HG02884 (cell line): ENCODE measurements at regions not wholly inside any gene's neighbourhood (a gene's known extent, or its start where the extent isn't known, plus 50 kb on each side); places are given as distances from the start of the nearest gene placed in this dataset.

Experiments used
- ATAC-seq: cut with Tn5 transposase; IDR thresholded peaks from one replicate; pipeline ENCODE4 v1.9.1; 2021; ENCODE audit warnings: mild to moderate bottlenecking, moderate library complexity; ENCODE audit not compliant: unreplicated experiment

GRCh38 chr13:111551204-111551820, 230.9 kb downstream of the TEX29 start:
- no peak for ATAC-seq

- ATAC-seq: no peak
Measured at GRCh38 chr13:111552891-111553655, 232.6 kb downstream of the TEX29 start.

- no peak for ATAC-seq
Measured at GRCh38 chr13:111554539-111555267, 234.3 kb downstream of the TEX29 start.

- no peak for ATAC-seq
Measured at GRCh38 chr13:111555268-111555808, 234.9 kb downstream of the TEX29 start.

- ATAC-seq: no peak
Measured at GRCh38 chr13:111555903-111556302, 235.5 kb downstream of the TEX29 start.

- no peak for ATAC-seq
Measured at GRCh38 chr13:111556496-111556895, 236.1 kb downstream of the TEX29 start.

- no peak for ATAC-seq
Measured at GRCh38 chr13:111557921-111558699, 237.7 kb downstream of the TEX29 start.

GRCh38 chr13:111558700-111559088, 238.3 kb downstream of the TEX29 start:
- ATAC-seq: no peak

GRCh38 chr13:111559612-111560403, 239.4 kb downstream of the TEX29 start:
- ATAC-seq: no peak

- no peak for ATAC-seq
Measured at GRCh38 chr13:111561091-111561781, 240.8 kb downstream of the TEX29 start.

GRCh38 chr13:111562716-111563115, 242.3 kb downstream of the TEX29 start:
- no peak for ATAC-seq

GRCh38 chr13:111564606-111565005, 244.2 kb downstream of the TEX29 start:
- no peak for ATAC-seq

GRCh38 chr13:111565400-111565799, 245.0 kb downstream of the TEX29 start:
- no peak for ATAC-seq

- no peak for ATAC-seq
Measured at GRCh38 chr13:111566567-111566966, 246.1 kb downstream of the TEX29 start.

- ATAC-seq: no peak
Measured at GRCh38 chr13:111567637-111568036, 247.2 kb downstream of the TEX29 start.

GRCh38 chr13:111568290-111568689, 247.8 kb downstream of the TEX29 start:
- no peak for ATAC-seq

- no peak for ATAC-seq
Measured at GRCh38 chr13:111570911-111571310, 250.5 kb downstream of the TEX29 start.

GRCh38 chr13:111572956-111573761, 252.7 kb downstream of the TEX29 start:
- ATAC-seq: no peak

GRCh38 chr13:111573801-111574200, 253.4 kb downstream of the TEX29 start:
- ATAC-seq: no peak
